NCI-H2107 treated with DMSO at 0.1 percent for 48 hours (cell line): ENCODE measurements at regions not wholly inside any gene's neighbourhood (a gene's known extent, or its start where the extent isn't known, plus 50 kb on each side); places are given as distances from the start of the nearest gene placed in this dataset.

Source experiments
- DNase-seq: peaks from one replicate; lab custom pipeline; 2025; ENCODE audit not compliant: unreplicated experiment; lab: John Stamatoyannopoulos, UW

DNA sequence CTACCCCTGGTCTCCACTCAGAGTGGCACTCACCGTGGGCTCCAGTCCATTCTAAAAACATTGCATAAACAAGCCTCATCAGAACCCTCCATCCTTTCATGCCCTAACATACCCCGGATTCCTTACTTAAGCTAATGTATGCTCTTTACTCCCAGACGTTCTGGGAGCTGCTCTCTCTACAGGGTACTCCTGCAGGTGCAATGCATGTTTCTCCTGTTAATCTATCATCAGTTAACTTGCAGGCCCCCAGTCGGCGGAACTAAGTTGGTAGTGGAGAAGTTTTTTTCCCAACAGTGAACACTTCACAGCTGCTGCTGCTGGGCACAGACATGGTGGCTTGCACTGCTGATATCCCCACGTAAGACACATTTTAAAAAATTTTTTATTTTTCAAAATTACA is 161.6 kb upstream of the FAT1 start:
- no peak for DNase-seq

DNA sequence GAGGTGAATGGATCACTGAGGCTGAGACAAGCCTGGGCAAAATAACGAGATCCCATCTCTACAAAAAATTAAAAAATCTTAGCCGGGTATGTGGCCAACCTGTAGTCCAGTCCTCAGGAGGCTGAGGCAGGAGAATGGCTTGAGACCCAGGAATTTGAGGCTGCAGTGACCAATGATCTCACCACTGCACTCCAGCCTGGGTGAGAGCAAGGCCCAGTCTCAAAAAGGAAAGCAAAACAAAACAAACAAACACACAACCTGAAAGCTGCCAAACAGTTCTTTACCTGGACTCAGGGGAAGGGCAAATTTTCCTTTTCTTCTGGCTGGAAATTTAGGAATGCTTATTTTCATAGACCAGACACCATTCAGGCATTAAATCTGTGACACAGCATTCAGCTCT is 163.1 kb upstream of the FAT1 start:
- DNase-seq, result no peak

DNA sequence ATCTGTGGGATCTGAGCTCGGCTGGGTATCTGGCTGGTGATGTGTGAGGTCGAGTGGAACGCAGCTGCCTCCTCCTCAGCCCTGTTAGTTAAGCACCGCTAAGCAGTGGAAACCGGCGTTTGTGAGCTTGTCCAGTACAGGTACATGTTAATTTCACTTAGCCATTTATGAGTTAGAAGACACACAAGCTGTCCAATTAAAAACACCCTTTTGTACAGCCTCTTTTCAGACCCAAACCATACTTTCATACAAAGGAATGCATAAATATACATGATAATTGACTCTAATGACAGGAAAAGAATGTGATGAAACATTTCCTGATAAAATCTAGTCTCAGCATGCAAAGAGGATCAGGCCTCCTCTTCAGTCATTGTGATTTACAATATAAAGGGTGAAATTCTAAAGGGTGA is 163.6 kb upstream of the FAT1 start:
- no peak for DNase-seq

DNA sequence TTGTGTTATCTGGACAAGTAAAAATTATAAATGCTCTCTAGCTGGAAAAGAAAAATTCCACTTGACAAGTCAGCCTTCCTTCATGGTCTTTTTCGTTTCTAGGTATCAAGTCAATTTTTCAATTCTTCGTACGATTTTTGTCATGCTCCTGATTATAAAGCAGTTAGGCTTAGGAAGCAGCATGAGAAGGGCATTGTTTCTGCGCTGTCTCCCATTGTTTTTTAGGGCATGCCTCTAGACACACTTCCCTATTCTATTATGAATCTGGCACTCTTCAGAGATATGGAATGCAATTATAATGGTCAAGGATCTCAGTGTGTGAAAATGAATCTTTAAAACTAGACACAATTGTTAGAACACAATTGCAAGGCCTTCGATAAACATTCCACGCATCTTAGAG is 164.1 kb upstream of the FAT1 start:
- no peak for DNase-seq

GRCh38 chr4:186889876-186890643 is 166.4 kb upstream of the FAT1 start:
- DNase-seq, result no peak

DNA sequence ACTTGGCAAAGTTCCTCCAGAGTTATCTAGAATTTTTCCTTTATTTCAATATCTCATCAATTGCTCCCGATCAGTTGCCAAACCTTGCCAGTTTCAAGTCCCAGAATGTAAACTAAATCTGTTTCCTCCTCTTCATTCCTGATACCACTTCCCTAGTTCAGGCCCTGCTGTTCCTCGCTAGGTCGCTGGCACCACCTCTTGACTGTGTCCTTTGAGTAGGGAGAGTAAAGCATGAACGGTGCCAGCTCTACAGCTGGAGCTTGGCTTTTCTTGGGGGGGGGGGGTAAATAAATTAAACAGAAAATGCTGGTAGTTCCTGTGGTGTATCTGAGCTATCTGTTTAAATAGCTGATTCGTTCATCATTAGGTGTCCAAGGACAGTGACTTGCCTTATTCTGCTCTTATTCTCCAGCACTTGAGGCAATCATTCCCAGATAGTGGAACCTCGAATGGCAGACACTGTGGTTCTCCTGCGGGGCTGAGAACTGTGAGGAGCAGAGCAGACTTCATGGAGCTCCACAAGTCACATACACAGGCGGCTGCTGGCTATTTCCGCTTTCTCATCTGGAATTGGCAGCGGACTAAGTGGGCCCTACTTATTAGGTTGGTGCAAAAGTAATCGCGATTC is 168.3 kb upstream of the FAT1 start:
- no peak for DNase-seq

GRCh38 chr4:186898367-186898766 is 174.7 kb upstream of the FAT1 start:
- no peak for DNase-seq

GRCh38 chr4:186900232-186900900 is 176.7 kb upstream of the FAT1 start:
- no peak for DNase-seq

GRCh38 chr4:186900984-186901383 is 177.3 kb upstream of the FAT1 start:
- no peak for DNase-seq

- DNase-seq, result no peak
Observed at GRCh38 chr4:186901850-186902249, 178.2 kb upstream of the FAT1 start.

DNA sequence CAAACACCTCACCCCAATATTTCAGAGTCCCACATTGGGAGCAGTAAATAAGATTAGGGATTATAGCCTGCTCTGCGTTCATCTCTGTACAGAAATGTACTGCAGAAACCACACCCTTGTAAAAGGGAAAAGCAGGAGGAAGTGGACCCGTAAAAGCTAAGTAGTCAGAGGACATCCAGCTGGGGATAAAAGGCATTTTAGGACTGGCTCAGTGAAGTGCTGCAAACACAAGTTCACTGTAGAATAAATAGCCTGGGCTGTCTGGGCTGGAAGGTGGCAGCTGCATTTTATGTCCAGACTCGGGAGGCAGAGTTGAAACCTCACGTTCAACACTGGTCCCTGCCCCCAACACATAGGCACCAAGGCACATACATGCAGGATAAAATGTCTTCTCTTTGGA is 178.7 kb upstream of the FAT1 start:
- DNase-seq, result no peak

DNA sequence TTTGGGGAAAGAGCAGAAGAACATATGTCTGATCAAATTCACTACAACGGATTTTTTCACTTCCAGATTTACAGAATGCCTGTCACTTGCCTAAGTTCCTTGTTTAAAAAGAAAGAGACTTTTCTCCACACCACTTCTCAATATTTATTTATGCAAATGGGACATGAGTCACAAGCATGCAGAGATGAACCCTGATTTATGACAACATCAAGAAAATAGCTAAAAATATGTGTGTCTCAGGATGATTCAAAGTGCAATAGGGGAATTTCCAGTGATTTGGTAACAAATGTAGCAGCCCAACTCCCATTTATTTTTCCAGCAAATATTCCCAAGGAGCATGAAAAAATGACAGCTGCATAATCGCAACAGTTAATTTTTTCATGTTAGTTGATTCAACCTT is 180.4 kb upstream of the FAT1 start:
- DNase-seq, result no peak

GRCh38 chr4:186906722-186907121 is 183.1 kb upstream of the FAT1 start:
- no peak for DNase-seq

GRCh38 chr4:186910385-186910784 is 186.7 kb upstream of the FAT1 start:
- DNase-seq, result no peak

DNA sequence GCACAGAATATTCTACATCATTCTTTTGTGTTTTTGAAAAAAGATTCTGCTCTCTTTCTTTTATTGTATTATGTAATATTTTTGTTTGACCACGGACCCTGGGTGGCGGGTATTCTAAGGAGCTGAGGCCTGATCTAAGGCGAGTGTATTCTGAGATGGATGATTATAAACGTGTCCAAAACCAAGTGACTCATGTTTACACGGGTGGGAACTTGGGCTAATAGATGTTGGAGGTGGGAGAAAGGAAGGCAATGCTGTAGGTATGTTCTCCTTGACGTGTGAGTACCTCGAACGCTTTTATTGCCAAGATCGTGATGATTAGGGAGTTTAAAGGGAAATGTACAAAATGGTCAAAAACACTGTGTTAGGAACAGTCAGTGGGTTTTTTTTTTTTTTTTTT is 188.9 kb upstream of the FAT1 start:
- DNase-seq, result no peak

- DNase-seq, result no peak
Observed at GRCh38 chr4:186915816-186916215, 192.2 kb upstream of the FAT1 start.

DNA sequence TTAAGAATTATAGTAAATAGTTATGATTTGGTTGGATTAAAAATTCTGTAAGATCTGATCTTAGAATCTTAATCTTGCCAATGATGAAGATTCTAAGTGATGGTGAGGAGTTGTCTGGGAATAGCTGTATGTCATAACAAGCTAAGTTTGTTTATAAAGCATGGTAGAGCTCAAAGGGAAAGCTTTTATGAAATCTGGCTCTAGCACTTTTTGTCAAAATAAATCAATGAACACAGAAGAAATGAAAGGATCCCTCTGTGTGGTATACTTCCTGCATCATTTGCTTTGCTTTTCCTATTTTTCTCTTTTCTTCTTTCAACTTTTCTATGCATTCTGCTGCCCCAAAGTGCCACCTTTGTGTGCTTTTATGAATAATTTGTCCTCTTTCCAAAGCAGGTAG is 193.5 kb upstream of the FAT1 start:
- DNase-seq, result no peak

- no peak for DNase-seq
Observed at GRCh38 chr4:186918466-186918865, 194.8 kb upstream of the FAT1 start.

- no peak for DNase-seq
Observed at GRCh38 chr4:186919340-186919739, 195.7 kb upstream of the FAT1 start.

- no peak for DNase-seq
Observed at GRCh38 chr4:186920483-186920882, 196.8 kb upstream of the FAT1 start.

- no peak for DNase-seq
Observed at GRCh38 chr4:186920992-186921391, 197.3 kb upstream of the FAT1 start.

DNA sequence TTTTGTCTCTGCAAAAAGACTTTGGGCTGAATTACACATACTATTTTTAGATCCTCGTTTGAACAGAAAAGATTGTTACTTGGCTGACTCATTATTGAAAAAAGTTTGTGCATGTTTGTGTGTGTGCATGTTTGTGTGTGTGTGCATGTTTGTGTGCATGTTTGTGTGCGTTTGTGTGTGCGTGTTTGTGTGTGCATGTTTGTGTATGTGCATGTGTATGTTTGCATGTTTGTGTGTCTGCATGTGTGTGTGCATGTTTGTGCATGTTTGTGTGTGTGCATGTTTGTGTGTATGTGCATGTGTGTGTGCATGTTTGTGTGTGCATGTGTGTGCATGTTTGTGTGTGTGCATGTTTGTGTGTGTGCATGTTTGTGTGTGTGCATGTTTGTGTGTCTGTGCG is 201.1 kb upstream of the FAT1 start:
- no peak for DNase-seq
